Left ventricle myocardium superior (tissue), 1 donor: ENCODE measurements at regions not wholly inside any gene's neighbourhood (a gene's known extent, or its start where the extent isn't known, plus 50 kb on each side); places are given as distances from the start of the nearest gene placed in this dataset.
A peak's percentile ranks its signal among the peaks of the same experiment; 100 is the strongest.

Source experiments
- ATAC-seq: fragments of 200-7000 bp; cut with Tn5 transposase; one replicate; pipeline ENCODE4 v1.9.1; 2020; ENCODE audit warnings: mild to moderate bottlenecking, moderate library complexity
- DNase-seq: peaks from one replicate; pipeline ENCODE4 v3.0.0-alpha.2; 2020
- intact Hi-C: fragments of 100-400 bp; cut with micrococcal nuclease; formaldehyde crosslinking; loops from one replicate; pipeline ENCODE4 v1.11.0; 2022
- donor health status: DM: no; HTN: yes; CAD: no; lungs with severe emphysema.

GRCh38 chr5:155181542-155181941 lies 168.0 kb downstream of the KIF4B start:
- ATAC-seq = no peak
- DNase-seq = no peak
- intact Hi-C loops = no loop called here

- ATAC-seq = no peak
- intact Hi-C loops = no loop called here
- no peak for DNase-seq
These were observed 175.9 kb downstream of the KIF4B start for GRCh38 chr5:155189476-155189875.

- intact Hi-C loops = no loop called here
- DNase-seq = no peak
These were observed 176.4 kb downstream of the KIF4B start for GRCh38 chr5:155189981-155190380.

GRCh38 chr5:155193029-155193428 lies 179.5 kb downstream of the KIF4B start:
- intact Hi-C loops = loop anchor here (2.0 kb wide), 1 partner anchor 54 kb away; no protein-coding TSS in a partner anchor
- ATAC-seq (peak; percentile 88), DNase-seq (no peak)

More at GRCh38 chr5:155189981-155190380, 176.4 kb downstream of the KIF4B start:
- ATAC-seq = no peak

GRCh38 chr5:155193483-155194107 lies 180.0 kb downstream of the KIF4B start:
- DNase-seq (peak; percentile 56), ATAC-seq (peak; percentile 88)
- intact Hi-C loops = loop anchor here (2.0 kb wide), 1 partner anchor 55 kb away; no protein-coding TSS in a partner anchor

GRCh38 chr5:155200608-155201007 lies 187.1 kb downstream of the KIF4B start:
- DNase-seq (no peak), ATAC-seq (no peak)
- intact Hi-C loops = no loop called here

GRCh38 chr5:155211764-155212163 lies 198.2 kb downstream of the KIF4B start:
- intact Hi-C loops = no loop called here
- DNase-seq = no peak
- no peak for ATAC-seq

GRCh38 chr5:155222393-155222792 lies 208.8 kb downstream of the KIF4B start:
- ATAC-seq (peak; percentile 34), DNase-seq (no peak)
- intact Hi-C loops = no loop called here

GRCh38 chr5:155229135-155229534 lies 215.6 kb downstream of the KIF4B start:
- intact Hi-C loops = no loop called here
- no peak for ATAC-seq
- DNase-seq = no peak

- no peak for DNase-seq
- intact Hi-C loops = no loop called here
- ATAC-seq = no peak
These were observed 226.2 kb downstream of the KIF4B start for GRCh38 chr5:155239803-155240202.

- intact Hi-C loops = no loop called here
- ATAC-seq = no peak
These were observed 237.0 kb downstream of the KIF4B start for GRCh38 chr5:155250596-155250995.

GRCh38 chr5:155252025-155252424 lies 238.5 kb downstream of the KIF4B start:
- no peak for DNase-seq
- intact Hi-C loops = no loop called here
- no peak for ATAC-seq

More at GRCh38 chr5:155250596-155250995, 237.0 kb downstream of the KIF4B start:
- DNase-seq = no peak

- intact Hi-C loops = no loop called here
- DNase-seq = no peak
- ATAC-seq = no peak
These were observed 239.2 kb downstream of the KIF4B start for GRCh38 chr5:155252717-155253116.

GRCh38 chr5:155254399-155254798 lies 240.8 kb downstream of the KIF4B start:
- intact Hi-C loops = no loop called here
- DNase-seq = no peak
- ATAC-seq = no peak

GRCh38 chr5:155258161-155258560 lies 244.6 kb downstream of the KIF4B start:
- no peak for ATAC-seq

GRCh38 chr5:155259648-155260047 lies 246.1 kb downstream of the KIF4B start:
- DNase-seq = no peak
- intact Hi-C loops = no loop called here
- no peak for ATAC-seq

More at GRCh38 chr5:155258161-155258560, 244.6 kb downstream of the KIF4B start:
- intact Hi-C loops = no loop called here
- no peak for DNase-seq

- intact Hi-C loops = no loop called here
- DNase-seq = no peak
- peak; percentile 65 for ATAC-seq
These were observed 247.2 kb downstream of the KIF4B start for GRCh38 chr5:155260798-155261197.

GRCh38 chr5:155263381-155263780 lies 249.8 kb downstream of the KIF4B start:
- DNase-seq = no peak
- intact Hi-C loops = no loop called here
- no peak for ATAC-seq

GRCh38 chr5:155264809-155265208 lies 251.3 kb downstream of the KIF4B start:
- intact Hi-C loops = no loop called here
- ATAC-seq (peak; percentile 29), DNase-seq (no peak)

GRCh38 chr5:155268770-155269425 lies 255.3 kb downstream of the KIF4B start:
- no peak for ATAC-seq
- intact Hi-C loops = no loop called here
- DNase-seq = no peak

GRCh38 chr5:155270725-155271124 lies 257.2 kb downstream of the KIF4B start:
- ATAC-seq (no peak), DNase-seq (no peak)
- intact Hi-C loops = no loop called here
